ENCODE measurements at regions not wholly inside any gene's neighbourhood (a gene's known extent, or its start where the extent isn't known, plus 50 kb on each side); places are given as distances from the start of the nearest gene placed in this dataset.

DNA sequence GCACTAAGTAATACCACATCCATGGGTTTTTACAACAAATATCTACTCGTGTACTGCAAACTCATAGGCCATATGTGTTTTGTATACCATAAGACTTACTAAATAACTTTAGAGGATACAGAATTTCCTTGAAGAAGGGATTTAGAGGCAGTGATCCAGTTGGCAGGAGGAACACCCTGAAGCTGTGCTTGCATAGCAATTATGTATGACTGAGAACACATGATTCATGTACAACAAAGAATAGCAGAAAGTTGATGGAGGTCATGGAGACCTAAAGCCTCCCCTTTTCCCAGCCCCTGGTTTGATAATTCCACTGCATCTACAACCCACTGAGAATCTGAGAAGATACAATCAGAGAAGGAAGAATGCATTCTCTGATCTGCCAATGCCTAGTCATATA lies 83.8 kb upstream of the PMFBP1 start:
- no peak for TF ChIP-seq MAFK (IDR thresholded peaks at IDR 0.05; ENCODE audit: low read depth, low read length)
- TF ChIP-seq, protein P1, sequence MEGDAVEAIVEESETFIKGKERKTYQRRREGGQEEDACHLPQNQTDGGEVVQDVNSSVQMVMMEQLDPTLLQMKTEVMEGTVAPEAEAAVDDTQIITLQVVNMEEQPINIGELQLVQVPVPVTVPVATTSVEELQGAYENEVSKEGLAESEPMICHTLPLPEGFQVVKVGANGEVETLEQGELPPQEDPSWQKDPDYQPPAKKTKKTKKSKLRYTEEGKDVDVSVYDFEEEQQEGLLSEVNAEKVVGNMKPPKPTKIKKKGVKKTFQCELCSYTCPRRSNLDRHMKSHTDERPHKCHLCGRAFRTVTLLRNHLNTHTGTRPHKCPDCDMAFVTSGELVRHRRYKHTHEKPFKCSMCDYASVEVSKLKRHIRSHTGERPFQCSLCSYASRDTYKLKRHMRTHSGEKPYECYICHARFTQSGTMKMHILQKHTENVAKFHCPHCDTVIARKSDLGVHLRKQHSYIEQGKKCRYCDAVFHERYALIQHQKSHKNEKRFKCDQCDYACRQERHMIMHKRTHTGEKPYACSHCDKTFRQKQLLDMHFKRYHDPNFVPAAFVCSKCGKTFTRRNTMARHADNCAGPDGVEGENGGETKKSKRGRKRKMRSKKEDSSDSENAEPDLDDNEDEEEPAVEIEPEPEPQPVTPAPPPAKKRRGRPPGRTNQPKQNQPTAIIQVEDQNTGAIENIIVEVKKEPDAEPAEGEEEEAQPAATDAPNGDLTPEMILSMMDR (IDR thresholded peaks at IDR 0.05; ENCODE audit: control extremely low read depth in 1 of 3, insufficient read depth in 1 of 3, low read depth in 1 of 3, low read length in 3 of 3) = no peak
- TF ChIP-seq, protein P2, sequence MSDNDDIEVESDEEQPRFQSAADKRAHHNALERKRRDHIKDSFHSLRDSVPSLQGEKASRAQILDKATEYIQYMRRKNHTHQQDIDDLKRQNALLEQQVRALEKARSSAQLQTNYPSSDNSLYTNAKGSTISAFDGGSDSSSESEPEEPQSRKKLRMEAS (IDR thresholded peaks at IDR 0.05) = no peak
- TF ChIP-seq, protein P3, sequence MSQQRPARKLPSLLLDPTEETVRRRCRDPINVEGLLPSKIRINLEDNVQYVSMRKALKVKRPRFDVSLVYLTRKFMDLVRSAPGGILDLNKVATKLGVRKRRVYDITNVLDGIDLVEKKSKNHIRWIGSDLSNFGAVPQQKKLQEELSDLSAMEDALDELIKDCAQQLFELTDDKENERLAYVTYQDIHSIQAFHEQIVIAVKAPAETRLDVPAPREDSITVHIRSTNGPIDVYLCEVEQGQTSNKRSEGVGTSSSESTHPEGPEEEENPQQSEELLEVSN (IDR thresholded peaks at IDR 0.05) = no peak
- no peak for TF ChIP-seq CREB1 (IDR thresholded peaks at IDR 0.05)
- TF ChIP-seq BRCA1 (IDR thresholded peaks at IDR 0.05; ENCODE audit: low read depth, low read length) = no peak
- TF ChIP-seq POLR2A (IDR thresholded peaks at IDR 0.05; ENCODE audit: control extremely low read depth in 1 of 2, low read depth in 2 of 2, low read length in 2 of 2) = no peak
- TF ChIP-seq EP300 (IDR thresholded peaks at IDR 0.05; ENCODE audit: borderline replicate concordance in 1 of 2, low read depth in 2 of 2, low read length in 2 of 2) = no peak
- TF ChIP-seq SP1 (IDR thresholded peaks at IDR 0.05; ENCODE audit: low read depth, low read length) = no peak
- TF ChIP-seq HDAC6 (IDR thresholded peaks at IDR 0.05; ENCODE audit: low read depth, low read length) = no peak
- no peak for TF ChIP-seq CBX5 (IDR thresholded peaks at IDR 0.05; ENCODE audit: low read depth, low read length)
- no peak for TF ChIP-seq JUND (IDR thresholded peaks at IDR 0.05; ENCODE audit: low read length)
- TF ChIP-seq, protein P4, sequence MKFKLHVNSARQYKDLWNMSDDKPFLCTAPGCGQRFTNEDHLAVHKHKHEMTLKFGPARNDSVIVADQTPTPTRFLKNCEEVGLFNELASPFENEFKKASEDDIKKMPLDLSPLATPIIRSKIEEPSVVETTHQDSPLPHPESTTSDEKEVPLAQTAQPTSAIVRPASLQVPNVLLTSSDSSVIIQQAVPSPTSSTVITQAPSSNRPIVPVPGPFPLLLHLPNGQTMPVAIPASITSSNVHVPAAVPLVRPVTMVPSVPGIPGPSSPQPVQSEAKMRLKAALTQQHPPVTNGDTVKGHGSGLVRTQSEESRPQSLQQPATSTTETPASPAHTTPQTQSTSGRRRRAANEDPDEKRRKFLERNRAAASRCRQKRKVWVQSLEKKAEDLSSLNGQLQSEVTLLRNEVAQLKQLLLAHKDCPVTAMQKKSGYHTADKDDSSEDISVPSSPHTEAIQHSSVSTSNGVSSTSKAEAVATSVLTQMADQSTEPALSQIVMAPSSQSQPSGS (IDR thresholded peaks at IDR 0.05; ENCODE audit: low read length) = no peak
